ENCODE measurements at regions not wholly inside any gene's neighbourhood (a gene's known extent, or its start where the extent isn't known, plus 50 kb on each side); places are given as distances from the start of the nearest gene placed in this dataset.

DNA sequence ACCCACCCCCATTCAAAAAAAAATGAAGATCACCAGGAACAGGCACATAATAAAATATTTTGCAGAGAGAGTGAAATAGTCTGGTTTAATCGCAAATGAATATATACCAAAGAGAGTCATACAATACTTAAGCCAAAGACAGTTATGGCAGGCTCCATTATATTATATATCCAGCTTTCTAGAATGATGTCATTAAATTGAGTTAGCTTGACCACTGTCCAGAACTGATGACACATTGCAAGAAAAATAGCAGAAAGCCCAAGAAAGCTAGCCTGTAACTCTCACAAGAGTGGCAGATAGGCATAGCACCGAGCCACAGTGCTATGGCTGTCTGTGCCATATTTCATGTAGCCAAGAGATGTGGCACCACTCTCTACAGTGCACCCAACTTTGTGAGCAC, 231.9 kb upstream of the SEMA6D start (continued):
- TF ChIP-seq, protein P1, sequence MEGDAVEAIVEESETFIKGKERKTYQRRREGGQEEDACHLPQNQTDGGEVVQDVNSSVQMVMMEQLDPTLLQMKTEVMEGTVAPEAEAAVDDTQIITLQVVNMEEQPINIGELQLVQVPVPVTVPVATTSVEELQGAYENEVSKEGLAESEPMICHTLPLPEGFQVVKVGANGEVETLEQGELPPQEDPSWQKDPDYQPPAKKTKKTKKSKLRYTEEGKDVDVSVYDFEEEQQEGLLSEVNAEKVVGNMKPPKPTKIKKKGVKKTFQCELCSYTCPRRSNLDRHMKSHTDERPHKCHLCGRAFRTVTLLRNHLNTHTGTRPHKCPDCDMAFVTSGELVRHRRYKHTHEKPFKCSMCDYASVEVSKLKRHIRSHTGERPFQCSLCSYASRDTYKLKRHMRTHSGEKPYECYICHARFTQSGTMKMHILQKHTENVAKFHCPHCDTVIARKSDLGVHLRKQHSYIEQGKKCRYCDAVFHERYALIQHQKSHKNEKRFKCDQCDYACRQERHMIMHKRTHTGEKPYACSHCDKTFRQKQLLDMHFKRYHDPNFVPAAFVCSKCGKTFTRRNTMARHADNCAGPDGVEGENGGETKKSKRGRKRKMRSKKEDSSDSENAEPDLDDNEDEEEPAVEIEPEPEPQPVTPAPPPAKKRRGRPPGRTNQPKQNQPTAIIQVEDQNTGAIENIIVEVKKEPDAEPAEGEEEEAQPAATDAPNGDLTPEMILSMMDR (IDR thresholded peaks at IDR 0.05; ENCODE audit: control extremely low read depth in 1 of 3, insufficient read depth in 1 of 3, low read depth in 1 of 3, low read length in 3 of 3), result no peak
- TF ChIP-seq HDAC2 (IDR thresholded peaks at IDR 0.05; ENCODE audit: borderline replicate concordance in 1 of 2, low read depth in 2 of 2, low read length in 2 of 2) (no peak), RFX5 (IDR thresholded peaks at IDR 0.05; ENCODE audit: borderline replicate concordance, low read depth, low read length) (no peak), RAD21 (IDR thresholded peaks at IDR 0.05 in 1 of 2, conservative IDR thresholded peaks at IDR 0.05 in 1 of 2; ENCODE audit: low read depth in 2 of 2, low read length in 2 of 2) (no peak)

Measured in H1 (cell line).